HG02973 (cell line): ENCODE measurements at regions not wholly inside any gene's neighbourhood (a gene's known extent, or its start where the extent isn't known, plus 50 kb on each side); places are given as distances from the start of the nearest gene placed in this dataset.

Source experiments
- ATAC-seq: cut with Tn5 transposase; IDR thresholded peaks from one replicate; pipeline ENCODE4 v1.9.1; 2021; ENCODE audit warnings: moderate library complexity; ENCODE audit not compliant: unreplicated experiment

- no peak for ATAC-seq
Measured at GRCh38 chr6:37105148-37106050, 64.6 kb upstream of the PIM1 start.

GRCh38 chr6:37106051-37106363 is 63.9 kb upstream of the PIM1 start:
- no peak for ATAC-seq

- no peak for ATAC-seq
Measured at GRCh38 chr6:37106554-37106953, 63.4 kb upstream of the PIM1 start.

- ATAC-seq, result no peak
Measured at GRCh38 chr6:37106982-37107491, 62.9 kb upstream of the PIM1 start.

- ATAC-seq, result no peak
Measured at GRCh38 chr6:37109714-37110499, 60.0 kb upstream of the PIM1 start.

GRCh38 chr6:37110500-37111461 is 59.2 kb upstream of the PIM1 start:
- ATAC-seq, result no peak

GRCh38 chr6:37113976-37114375 is 56.0 kb upstream of the PIM1 start:
- no peak for ATAC-seq

- no peak for ATAC-seq
Measured at GRCh38 chr6:37114612-37115011, 55.3 kb upstream of the PIM1 start.

GRCh38 chr6:37115236-37115895 is 54.6 kb upstream of the PIM1 start:
- ATAC-seq, result no peak

- no peak for ATAC-seq
Measured at GRCh38 chr6:37116326-37116725, 53.6 kb upstream of the PIM1 start.

GRCh38 chr6:37119387-37119886 is 50.5 kb upstream of the PIM1 start:
- no peak for ATAC-seq
